ENCODE measurements at regions not wholly inside any gene's neighbourhood (a gene's known extent, or its start where the extent isn't known, plus 50 kb on each side); places are given as distances from the start of the nearest gene placed in this dataset.

DNA sequence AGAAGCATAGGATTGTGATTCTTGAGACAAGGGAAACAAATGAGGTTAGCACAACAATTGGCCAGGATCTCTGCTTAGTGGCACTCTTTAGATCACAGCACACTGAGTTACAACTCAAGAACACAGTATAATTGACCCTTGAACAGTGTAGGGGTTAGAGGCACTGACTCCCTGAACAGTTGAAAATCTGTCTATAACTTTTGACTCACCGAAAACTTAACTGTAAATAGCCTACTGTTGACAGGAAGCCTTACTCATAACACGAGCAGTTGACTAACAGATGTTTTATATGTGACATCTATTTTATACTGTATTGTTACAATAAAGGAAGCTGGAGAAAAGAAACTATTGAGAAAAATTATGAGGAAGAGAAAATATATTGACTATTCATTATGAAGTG, 296.1 kb downstream of the RERGL start:
- Histone ChIP-seq H2BK20ac (ENCODE audit: low read depth, low read length) (no peak overlapping the region), H4K5ac (ENCODE audit: low read depth, low read length) (no peak overlapping the region), H2AK5ac (ENCODE audit: low read depth, low read length) (no peak overlapping the region), H3K79me1 (ENCODE audit: low read depth in 1 of 2, low read length in 2 of 2) (no peaks in the 10 kb centered on the region), H3K9ac (ENCODE audit: low read depth, low read length) (no peak overlapping the region), H3K4me2 (ENCODE audit: low read depth, low read length) (no peak overlapping the region), H2BK120ac (ENCODE audit: low read depth, low read length) (no peak overlapping the region), H4K91ac (ENCODE audit: insufficient read depth, low read depth, low read length) (no peak overlapping the region), H4K8ac (ENCODE audit: low read depth in 2 of 2, low read length in 2 of 2) (no peak overlapping the region), H3K4ac (ENCODE audit: low read depth, low read length) (no peak overlapping the region), H3K14ac (replicated peaks; ENCODE audit: low read depth, low read length) (no peak overlapping the region), H3K4me1 (ENCODE audit: control insufficient read depth, insufficient read depth, low read length) (no peaks in the 10 kb centered on the region), H2BK5ac (ENCODE audit: low read depth, low read length, poor library complexity, severe bottlenecking) (no peak overlapping the region), H3K4me3 (ENCODE audit: insufficient read depth, low read depth, low read length) (no peak overlapping the region), H2BK15ac (ENCODE audit: low read depth, low read length) (no peak overlapping the region), H3K9me1 (ENCODE audit: insufficient read depth, low read length) (no peaks in the 10 kb centered on the region), H3K9me3 (ENCODE audit: control insufficient read depth, insufficient read depth, low read length) (peaks cover 2% of the 10 kb centered on the region; the same call in 1 of the 2 replicates), H3K56ac (ENCODE audit: extremely low read depth, insufficient read depth, low read length) (no peak overlapping the region), H3K23ac (ENCODE audit: low read depth, low read length) (no peak overlapping the region), H3K27me3 (ENCODE audit: control insufficient read depth, insufficient read depth, low read length) (no peaks in the 10 kb centered on the region), H3K36me3 (ENCODE audit: control insufficient read depth, insufficient read depth, low read length) (no peaks in the 10 kb centered on the region), H3K18ac (ENCODE audit: low read depth, low read length) (no peak overlapping the region), H2AFZ (replicated peaks; ENCODE audit: low read length, poor library complexity) (no peak overlapping the region), H4K20me1 (ENCODE audit: insufficient read depth, low read length) (no peaks in the 10 kb centered on the region), H3K27ac (ENCODE audit: insufficient read depth, low read length) (no peak overlapping the region), H2AK9ac (replicated peaks; ENCODE audit: low read depth, low read length, poor library complexity) (no peak overlapping the region)
- in situ Hi-C loops (cut with MboI; ENCODE audit: low sequenced_read_pairs) = no loop called here
- POLR2A ChIA-PET (ENCODE audit: unreplicated experiment) = no interaction called here
- ATAC-seq (ENCODE audit: low read depth) (no peak), DNase-seq (no peak)
- CTCF ChIA-PET = no interaction called here
- WGBS, 2 experiments (ENCODE audit: extremely low coverage in 2 of 2, insufficient read length in 1 of 2) = no CpG with 5 or more reads among the region's 2 CpGs
- dilution Hi-C loops (cut with HindIII; ENCODE audit: low sequenced_read_pairs, unreplicated experiment) = no loop called here
- TF ChIP-seq SMC3 (IDR thresholded peaks at IDR 0.05; ENCODE audit: low read depth, low read length) (no peak), BHLHE40 (IDR thresholded peaks at IDR 0.05; ENCODE audit: low read depth, low read length) (no peak), MXI1 (IDR thresholded peaks at IDR 0.05; ENCODE audit: borderline replicate concordance, low read depth, low read length) (no peak), CTCF (conservative IDR thresholded peaks at IDR 0.05; ENCODE audit: low read depth, low read length) (no peak), MAZ (IDR thresholded peaks at IDR 0.05; ENCODE audit: borderline replicate concordance, low read depth, low read length) (no peak), POLR2A (IDR thresholded peaks at IDR 0.05; ENCODE audit: low read depth, low read length) (no peak), RFX5 (IDR thresholded peaks at IDR 0.05; ENCODE audit: low read depth, low read length) (no peak), RAD21 (IDR thresholded peaks at IDR 0.05; ENCODE audit: low read length) (no peak), USF2 (IDR thresholded peaks at IDR 0.05; ENCODE audit: low read depth, low read length) (no peak), CHD1 (IDR thresholded peaks at IDR 0.05; ENCODE audit: low read depth, low read length) (no peak), FOS (IDR thresholded peaks at IDR 0.05; ENCODE audit: low read depth, low read length) (no peak), RCOR1 (IDR thresholded peaks at IDR 0.05; ENCODE audit: insufficient replicate concordance, low read length) (no peak), CEBPB (IDR thresholded peaks at IDR 0.05; ENCODE audit: low read depth, low read length) (no peak), NFE2L2 (IDR thresholded peaks at IDR 0.05; ENCODE audit: low read depth, low read length) (no peak), MAFK (IDR thresholded peaks at IDR 0.05; ENCODE audit: low read depth, low read length) (no peak)
- TF ChIP-seq, protein P1, sequence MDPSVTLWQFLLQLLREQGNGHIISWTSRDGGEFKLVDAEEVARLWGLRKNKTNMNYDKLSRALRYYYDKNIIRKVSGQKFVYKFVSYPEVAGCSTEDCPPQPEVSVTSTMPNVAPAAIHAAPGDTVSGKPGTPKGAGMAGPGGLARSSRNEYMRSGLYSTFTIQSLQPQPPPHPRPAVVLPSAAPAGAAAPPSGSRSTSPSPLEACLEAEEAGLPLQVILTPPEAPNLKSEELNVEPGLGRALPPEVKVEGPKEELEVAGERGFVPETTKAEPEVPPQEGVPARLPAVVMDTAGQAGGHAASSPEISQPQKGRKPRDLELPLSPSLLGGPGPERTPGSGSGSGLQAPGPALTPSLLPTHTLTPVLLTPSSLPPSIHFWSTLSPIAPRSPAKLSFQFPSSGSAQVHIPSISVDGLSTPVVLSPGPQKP (IDR thresholded peaks at IDR 0.05; ENCODE audit: borderline replicate concordance, low read depth, low read length) = no peak
- no TSS peak for BruUV-seq (replicated peaks)
- intact Hi-C loops (cut with micrococcal nuclease) = no loop called here

Data from IMR-90 (cell line).